GM18502 (cell line): ENCODE measurements at regions not wholly inside any gene's neighbourhood (a gene's known extent, or its start where the extent isn't known, plus 50 kb on each side); places are given as distances from the start of the nearest gene placed in this dataset.
"Not testable (repeated sequence)": the region's sequence is repeated elsewhere in the genome, so short reads cannot be mapped to it uniquely, and the experiment has no call there.

Experiments used
- ATAC-seq: cut with Tn5 transposase; IDR thresholded peaks from one replicate; pipeline ENCODE4 v1.9.1; 2021; ENCODE audit warnings: mild to moderate bottlenecking; ENCODE audit not compliant: unreplicated experiment, poor library complexity

DNA sequence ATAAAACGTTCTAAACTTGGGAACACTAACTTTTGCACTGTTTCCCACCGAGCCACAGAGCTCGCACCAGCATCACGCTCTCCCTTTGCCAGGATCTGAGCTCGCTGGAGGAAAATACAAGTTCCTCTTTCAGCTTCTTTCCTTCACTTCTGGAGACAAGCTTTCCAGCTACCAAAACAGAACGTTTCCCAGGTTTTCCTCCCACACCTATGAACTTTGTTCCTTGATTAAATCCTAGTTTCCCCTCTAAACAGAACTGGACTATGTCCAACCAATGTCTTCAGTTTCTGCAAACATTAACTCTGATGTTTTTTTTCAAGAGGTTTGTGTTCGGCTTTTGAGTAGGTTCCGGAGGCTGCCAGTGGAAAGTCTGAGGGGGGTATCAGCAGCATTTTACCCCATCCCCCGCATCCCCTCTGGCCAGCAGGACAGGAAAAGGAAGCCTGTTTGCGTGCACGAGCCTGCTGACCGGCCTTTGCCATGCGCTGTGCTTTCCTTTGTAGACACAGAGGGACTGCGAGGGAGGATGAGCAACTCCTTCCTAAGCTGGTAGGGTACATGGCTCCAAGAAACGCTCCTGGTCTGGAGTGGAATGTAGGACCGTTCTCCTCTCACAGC is 135.5 kb downstream of the LY86 start:
- ATAC-seq, result no peak

GRCh38 chr6:6724539-6725467 is 136.3 kb downstream of the LY86 start:
- peak; percentile 52 for ATAC-seq

GRCh38 chr6:6725468-6726209 is 137.1 kb downstream of the LY86 start:
- no peak for ATAC-seq

GRCh38 chr6:6728169-6728941 is 139.8 kb downstream of the LY86 start:
- ATAC-seq, result no peak

DNA sequence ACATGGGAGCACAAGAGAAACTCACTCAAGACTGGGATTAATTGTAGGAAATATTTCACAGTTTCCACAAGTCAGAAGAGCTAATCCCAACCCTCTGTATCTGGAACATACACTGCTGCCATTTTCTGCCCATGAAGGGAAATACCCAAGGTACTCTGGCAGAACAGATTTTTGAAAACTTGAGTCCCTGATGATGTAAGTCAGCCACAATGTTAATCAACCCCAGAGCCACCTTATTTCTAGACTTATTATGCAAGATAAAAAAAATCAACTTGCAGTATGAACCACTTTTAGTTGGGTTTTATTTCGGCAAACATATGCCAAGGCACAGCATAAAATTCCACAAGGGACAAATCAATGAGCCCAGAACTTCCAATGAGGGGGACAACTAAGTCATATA is 141.5 kb downstream of the LY86 start:
- ATAC-seq, result no peak

DNA sequence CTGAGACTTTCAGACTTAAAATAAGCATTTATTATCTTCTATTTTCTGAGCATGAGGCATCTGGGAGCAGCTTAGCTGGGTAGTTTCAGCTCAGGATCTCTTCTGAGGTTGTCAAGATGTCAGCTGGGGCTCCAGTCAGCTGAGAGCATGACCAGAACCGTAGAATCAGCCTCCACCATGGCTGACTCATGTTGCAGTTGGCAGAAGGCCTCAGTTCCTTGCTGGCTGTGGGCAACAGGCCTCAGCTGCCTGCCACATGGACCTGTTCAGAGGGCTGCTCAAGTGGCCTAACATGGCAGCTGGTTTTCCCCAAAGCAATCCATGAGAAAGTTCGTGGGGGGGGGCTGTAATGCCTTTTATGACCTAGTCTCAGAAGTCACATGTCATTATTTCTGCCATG is 142.3 kb downstream of the LY86 start:
- no peak for ATAC-seq

DNA sequence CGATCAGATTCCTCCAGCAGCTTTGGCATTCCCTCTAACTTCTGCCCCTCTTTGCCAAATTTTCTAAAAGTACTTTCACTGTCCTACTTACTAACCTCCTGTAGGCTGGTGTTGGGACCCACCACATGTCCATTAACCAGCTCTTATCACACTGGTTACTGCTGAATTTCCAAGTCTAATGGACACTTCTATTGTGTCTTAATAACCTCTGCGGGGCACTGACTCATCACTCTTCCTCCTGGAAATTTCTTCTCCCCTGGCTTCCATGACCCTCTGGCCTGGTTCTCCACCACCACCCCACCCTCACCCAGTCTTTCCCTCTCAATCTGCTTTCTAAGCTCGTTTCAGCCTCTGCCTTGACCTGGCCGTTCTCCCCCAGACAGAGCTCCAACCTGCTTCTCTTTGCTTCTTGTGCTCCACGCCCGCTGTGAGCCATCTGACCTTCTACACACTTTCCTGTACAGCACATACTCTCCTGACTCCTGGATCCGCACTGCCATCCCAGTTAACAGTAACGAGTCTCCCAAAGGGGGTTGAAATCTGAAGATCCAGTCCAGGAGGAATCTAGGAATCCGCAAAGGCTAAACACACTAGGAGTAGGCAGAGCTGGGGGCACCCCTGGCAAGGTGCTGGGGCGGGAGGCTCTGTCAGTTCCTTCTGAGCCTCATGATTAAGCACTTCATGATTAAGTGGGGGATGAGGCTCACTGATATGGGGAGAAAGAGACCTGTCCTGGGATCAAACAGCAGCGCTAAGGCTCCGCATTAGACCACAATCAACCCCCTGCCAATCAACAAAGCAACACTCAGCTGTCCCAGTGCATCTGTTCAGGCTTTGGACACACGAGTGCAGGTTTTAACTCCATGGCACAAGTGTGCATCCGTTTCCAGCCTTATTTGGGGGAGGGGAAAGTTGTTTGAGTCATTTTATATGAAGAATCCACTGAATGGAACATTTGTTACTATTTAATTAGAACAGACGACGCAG is 146.3 kb downstream of the LY86 start:
- no peak for ATAC-seq

DNA sequence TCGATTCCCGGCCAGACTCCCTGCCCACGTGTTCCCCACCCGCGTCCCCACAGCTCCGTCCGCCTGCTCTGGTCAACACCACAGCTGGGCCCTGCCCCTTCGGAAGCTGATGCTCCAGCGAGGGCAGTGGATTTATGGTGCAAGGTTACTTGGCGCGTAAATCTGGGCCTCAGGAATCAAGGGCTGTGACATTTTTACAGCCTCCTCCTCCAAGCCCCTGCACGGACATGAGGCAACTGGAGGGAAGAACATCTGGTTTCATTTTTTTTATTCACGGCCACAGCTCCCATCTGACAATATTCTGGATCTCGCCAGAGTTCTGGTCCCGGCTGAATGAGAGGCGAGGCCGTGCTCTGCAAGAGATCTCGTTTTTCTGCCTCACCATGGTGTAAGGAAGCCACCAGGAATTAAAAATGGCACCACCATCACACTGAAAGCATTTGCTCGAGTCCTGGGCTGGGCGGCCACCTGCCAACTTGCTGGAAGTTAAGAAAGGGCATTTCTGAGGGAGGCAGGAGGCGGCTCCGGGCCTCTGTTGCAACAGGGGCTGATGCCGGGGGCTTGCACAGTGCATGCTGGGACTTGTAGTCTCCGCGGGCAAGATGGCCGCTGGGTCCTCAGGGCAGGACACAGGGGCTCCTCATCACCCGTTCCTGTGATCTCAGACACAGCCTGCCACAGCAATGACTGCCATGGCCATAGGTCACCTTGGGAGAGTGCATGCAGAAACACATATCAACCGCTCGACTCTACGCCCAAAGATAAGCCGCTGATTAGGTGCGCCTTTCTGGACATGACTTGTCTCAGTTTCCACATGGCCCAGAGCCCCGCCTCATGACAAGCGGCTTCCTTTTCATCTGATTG is 148.5 kb downstream of the LY86 start:
- ATAC-seq, result no peak

DNA sequence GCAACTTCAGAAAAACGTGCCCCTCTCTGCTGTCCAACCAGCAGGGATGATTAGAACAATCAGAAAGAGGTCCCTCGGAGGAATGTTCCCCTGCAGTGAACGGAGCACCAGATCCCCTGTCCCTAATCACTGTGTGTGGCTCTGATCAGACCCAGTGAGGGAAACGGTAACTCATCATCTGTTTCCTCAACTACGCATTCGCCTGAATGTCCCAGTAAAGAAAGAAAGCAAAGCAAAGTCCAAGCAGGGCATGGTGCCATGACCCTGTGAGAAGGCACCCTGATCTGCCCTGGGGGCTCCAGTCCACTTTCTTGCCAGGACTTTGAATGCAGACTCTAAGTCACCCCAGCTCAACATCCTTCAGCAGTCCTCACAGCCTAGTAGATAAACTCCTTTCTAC is 149.2 kb downstream of the LY86 start:
- no peak for ATAC-seq

- ATAC-seq, result no peak
Observed at GRCh38 chr6:6738108-6738507, 149.6 kb downstream of the LY86 start.

- ATAC-seq, result no peak
Observed at GRCh38 chr6:6738922-6739716, 150.6 kb downstream of the LY86 start.

GRCh38 chr6:6740595-6740994 is 152.1 kb downstream of the LY86 start:
- ATAC-seq, result no peak

DNA sequence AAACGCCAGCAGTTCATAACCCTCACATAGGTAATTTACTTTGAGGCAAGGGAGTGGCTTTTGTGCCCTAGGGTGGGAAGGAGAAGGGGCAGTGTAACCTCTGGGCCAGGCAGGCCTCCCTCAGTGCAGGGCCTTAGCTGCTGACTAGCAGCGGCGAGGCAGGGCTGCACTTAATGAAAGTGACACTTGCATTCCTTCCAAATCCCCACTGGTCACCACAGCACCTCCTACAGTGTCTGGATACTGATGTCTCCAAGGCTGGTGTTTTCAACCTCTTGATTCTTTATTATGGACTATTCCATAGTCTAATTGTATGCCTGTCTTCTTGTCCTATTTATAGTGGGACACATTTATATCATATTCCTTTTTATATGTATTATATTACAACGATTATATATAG is 152.7 kb downstream of the LY86 start:
- no peak for ATAC-seq

GRCh38 chr6:6742535-6742934 is 154.0 kb downstream of the LY86 start:
- ATAC-seq, result no peak

GRCh38 chr6:6744551-6744950 is 156.0 kb downstream of the LY86 start:
- ATAC-seq, result no peak

- ATAC-seq, result not testable (repeated sequence)
Observed at GRCh38 chr6:6745637-6746332, 157.3 kb downstream of the LY86 start.
